Type B pancreatic cell (in vitro differentiated cells): ENCODE measurements at regions not wholly inside any gene's neighbourhood (a gene's known extent, or its start where the extent isn't known, plus 50 kb on each side); places are given as distances from the start of the nearest gene placed in this dataset.

Experiments
- DNase-seq: peaks from one replicate; pipeline ENCODE4 v3.0.0; 2021; ENCODE audit warnings: mixed read lengths; ENCODE audit not compliant: unreplicated experiment; ENCODE audit errors: extremely low spot score
- H3K27ac Mint-ChIP-seq: 2 replicates; pipeline ENCODE4 v1.8.0; 2021; ENCODE audit warnings: mild to moderate bottlenecking, mixed read lengths
- H3K27me3 Mint-ChIP-seq: 2 replicates; pipeline ENCODE4 v1.8.0; 2021; ENCODE audit warnings: mixed read lengths
- H3K36me3 Mint-ChIP-seq: 2 replicates; pipeline ENCODE4 v1.8.0; 2021; ENCODE audit warnings: mixed read lengths
- H3K4me1 Mint-ChIP-seq: one replicate; pipeline ENCODE4 v1.8.0; 2021; ENCODE audit warnings: mixed read lengths; ENCODE audit not compliant: unreplicated experiment
- H3K4me3 Mint-ChIP-seq: 2 replicates; pipeline ENCODE4 v1.8.0; 2021; ENCODE audit warnings: mild to moderate bottlenecking, mixed read lengths
- H3K9me3 Mint-ChIP-seq: 2 replicates; pipeline ENCODE4 v1.8.0; 2021; ENCODE audit warnings: mixed read lengths
- TF ChIP-seq, protein P1 (sequence below): fragments of 200-600 bp; sonication (generic); conservative IDR thresholded peaks from 2 replicates; pipeline ENCODE4 v1.5.0; 2021; ENCODE audit warnings: antibody characterized with exemption, mild to moderate bottlenecking

DNA sequence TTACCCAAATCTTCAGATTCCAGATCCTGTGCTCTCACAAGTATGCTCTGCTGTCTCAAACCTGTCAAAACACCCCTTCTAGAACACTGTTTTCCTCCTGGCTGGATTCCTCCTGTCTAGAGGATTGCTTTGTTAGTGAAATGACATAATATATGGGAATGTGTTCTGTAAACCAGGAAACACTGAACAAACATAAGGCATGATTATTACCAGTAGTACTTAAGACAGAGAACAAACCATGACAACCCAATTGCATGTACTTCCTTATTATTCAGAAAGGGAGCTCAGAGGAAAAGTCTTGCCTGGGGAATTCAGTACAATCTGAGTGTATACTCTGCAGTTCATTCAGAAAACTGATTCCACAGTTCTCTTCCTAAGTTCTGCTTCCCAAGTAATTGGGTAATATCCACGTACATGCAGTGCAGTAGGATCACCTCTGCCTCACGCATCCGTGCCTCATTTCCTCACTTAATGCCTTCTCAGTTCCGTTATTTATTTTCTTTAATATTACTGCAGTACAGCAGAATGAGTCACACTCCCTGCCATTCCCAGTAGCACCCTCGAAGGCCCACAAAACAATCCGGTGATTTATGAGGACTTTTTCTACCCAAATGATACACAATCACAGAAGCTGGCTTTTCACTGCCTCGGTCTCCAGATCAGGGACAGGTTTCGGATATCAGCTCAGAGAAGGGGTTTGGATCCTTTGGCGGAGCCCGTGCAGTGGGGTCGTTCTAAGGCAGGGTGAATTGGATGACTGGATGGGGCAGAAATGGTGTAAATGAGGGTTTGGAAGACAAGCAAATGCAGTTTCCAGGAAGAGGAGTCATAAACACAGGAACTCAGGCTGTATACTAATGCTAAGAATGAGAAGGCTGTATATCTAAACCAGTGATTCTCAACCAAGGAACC is 896.9 kb downstream of the KCNA4 start:
- Mint-ChIP-seq H3K27me3 (peaks cover 6% of the 10 kb centered on the region), H3K9me3 (no peaks in the 10 kb centered on the region), H3K4me3 (no peak overlapping the region), H3K4me1 (peaks cover 5% of the 10 kb centered on the region), H3K27ac (peak overlapping the region; percentile 57), H3K36me3 (no peaks in the 10 kb centered on the region)
- no peak for DNase-seq
- TF ChIP-seq, protein P1, sequence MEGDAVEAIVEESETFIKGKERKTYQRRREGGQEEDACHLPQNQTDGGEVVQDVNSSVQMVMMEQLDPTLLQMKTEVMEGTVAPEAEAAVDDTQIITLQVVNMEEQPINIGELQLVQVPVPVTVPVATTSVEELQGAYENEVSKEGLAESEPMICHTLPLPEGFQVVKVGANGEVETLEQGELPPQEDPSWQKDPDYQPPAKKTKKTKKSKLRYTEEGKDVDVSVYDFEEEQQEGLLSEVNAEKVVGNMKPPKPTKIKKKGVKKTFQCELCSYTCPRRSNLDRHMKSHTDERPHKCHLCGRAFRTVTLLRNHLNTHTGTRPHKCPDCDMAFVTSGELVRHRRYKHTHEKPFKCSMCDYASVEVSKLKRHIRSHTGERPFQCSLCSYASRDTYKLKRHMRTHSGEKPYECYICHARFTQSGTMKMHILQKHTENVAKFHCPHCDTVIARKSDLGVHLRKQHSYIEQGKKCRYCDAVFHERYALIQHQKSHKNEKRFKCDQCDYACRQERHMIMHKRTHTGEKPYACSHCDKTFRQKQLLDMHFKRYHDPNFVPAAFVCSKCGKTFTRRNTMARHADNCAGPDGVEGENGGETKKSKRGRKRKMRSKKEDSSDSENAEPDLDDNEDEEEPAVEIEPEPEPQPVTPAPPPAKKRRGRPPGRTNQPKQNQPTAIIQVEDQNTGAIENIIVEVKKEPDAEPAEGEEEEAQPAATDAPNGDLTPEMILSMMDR: no peak

DNA sequence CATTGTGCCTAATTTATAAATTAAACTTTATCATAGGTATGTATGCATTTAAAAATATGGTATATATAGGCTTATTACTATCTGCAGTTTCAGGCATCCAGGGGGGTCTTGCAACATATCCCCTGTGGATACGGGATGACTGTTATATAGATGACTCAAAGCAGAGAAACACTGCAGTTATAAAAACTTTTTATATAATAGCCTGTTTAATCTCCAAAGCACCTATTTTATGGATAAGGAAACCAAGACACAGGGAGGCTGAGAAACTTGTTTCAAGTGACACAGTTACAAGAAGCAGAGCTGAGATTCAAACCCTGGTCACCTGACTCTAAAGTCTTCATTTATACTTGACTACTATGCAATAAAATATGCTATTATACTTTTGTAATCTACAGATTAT is 897.7 kb downstream of the KCNA4 start:
- Mint-ChIP-seq H3K27me3 (peaks cover 6% of the 10 kb centered on the region), H3K27ac (no peak overlapping the region), H3K4me1 (peaks cover 5% of the 10 kb centered on the region), H3K9me3 (no peaks in the 10 kb centered on the region), H3K4me3 (no peak overlapping the region), H3K36me3 (no peaks in the 10 kb centered on the region)
- TF ChIP-seq, protein P1: no peak
- no peak for DNase-seq

DNA sequence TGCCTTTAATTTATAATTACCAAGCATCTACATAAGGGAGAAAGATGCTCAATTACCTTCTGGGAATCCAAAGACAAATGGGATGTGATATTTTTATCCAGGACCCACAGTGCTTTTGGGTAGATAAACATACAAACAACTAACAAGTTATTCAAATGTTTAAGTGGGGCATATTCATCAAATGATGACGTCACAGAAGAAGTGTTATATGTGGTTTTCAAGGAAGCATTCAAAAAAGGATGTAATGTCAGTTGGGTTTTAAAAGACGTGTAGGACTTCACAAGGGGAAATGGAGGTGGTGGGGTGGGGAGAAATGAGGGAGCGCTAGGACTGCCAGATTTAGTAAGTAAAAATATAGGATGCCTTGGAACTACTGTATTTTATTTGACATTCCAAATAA is 915.9 kb downstream of the KCNA4 start:
- Mint-ChIP-seq H3K27ac (no peak overlapping the region), H3K27me3 (no peaks in the 10 kb centered on the region), H3K9me3 (peaks cover 4% of the 10 kb centered on the region), H3K4me3 (no peak overlapping the region), H3K4me1 (no peaks in the 10 kb centered on the region), H3K36me3 (no peaks in the 10 kb centered on the region)
- TF ChIP-seq, protein P1: no peak
- no peak for DNase-seq

DNA sequence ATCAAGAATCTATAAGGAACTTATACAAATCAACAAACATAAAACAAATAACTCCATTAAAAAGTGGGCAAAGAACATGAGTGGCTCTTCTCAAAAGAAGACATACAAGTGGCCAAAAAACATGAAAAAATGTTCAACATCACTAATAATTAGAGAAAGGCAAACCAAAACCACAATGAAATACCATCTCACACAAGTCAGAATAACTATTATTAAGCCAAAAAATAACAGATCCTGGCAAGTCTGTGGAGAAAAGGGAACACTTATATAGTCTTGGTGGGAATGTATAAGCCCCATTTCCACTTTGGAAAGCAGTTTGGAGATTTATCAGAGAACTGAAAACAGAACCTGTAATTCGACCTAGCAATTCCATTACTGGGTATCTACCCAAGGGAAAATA is 921.0 kb downstream of the KCNA4 start:
- no peak for DNase-seq
- TF ChIP-seq, protein P1: no peak
- H3K36me3 Mint-ChIP-seq: no peaks in the 10 kb centered on the region
- H3K4me3 Mint-ChIP-seq: no peak overlapping the region
- H3K4me1 Mint-ChIP-seq: no peaks in the 10 kb centered on the region
- no peak overlapping the region for H3K27ac Mint-ChIP-seq
- H3K9me3 Mint-ChIP-seq: no peaks in the 10 kb centered on the region
- H3K27me3 Mint-ChIP-seq: no peaks in the 10 kb centered on the region

DNA sequence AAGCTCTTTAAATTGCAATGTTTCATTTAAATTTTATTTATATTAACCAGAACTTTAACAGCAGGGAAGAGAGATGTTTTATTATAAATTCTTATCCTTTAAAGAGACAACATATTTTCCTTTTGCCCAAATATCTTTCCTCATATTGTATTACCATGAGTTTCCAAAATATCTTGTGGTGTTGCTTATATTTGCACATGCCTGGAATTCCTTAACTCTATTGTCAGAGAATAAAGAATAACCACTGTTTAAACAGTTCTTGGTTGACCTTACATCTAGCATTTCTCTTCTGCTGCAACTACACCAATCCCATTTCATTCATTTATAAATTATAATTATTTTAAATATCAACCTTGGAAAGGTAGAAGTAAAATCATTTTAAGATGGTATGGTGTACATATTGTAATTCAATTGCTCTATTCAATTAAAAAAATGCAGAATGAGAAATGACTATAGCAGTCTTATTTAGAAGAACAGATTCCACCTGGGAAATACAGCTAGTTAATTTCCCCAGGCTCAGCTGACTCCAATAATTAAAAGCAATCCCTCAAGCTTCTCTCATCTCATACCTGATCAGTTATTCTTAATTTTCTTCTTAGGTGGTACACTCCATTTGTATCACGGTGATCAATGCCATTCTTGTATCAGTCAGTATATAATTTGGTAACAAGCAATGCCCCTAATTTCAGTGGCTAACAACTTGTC is 923.3 kb downstream of the KCNA4 start:
- Mint-ChIP-seq H3K9me3 (no peaks in the 10 kb centered on the region), H3K36me3 (no peaks in the 10 kb centered on the region), H3K4me1 (no peaks in the 10 kb centered on the region), H3K27ac (no peak overlapping the region), H3K27me3 (no peaks in the 10 kb centered on the region), H3K4me3 (no peak overlapping the region)
- DNase-seq: no peak
- TF ChIP-seq, protein P1: no peak
